Kidney (tissue), 13 donors: ENCODE measurements at regions not wholly inside any gene's neighbourhood (a gene's known extent, or its start where the extent isn't known, plus 50 kb on each side); places are given as distances from the start of the nearest gene placed in this dataset.

ENCODE experiments used
- DNase-seq, 5 donors: peaks; one replicate each; pipeline ENCODE4 v3.0.0-alpha.2; 2013 to 2020
- FAIRE-seq: peaks from 2 replicates; lab custom pipeline; 2012; peaks lifted over from hg19 to GRCh38; lab: Jason Lieb, UNC
- H3K27ac ChIP-seq, 2 donors: one replicate each; pipeline ENCODE4 v1.7.0; 2013; ENCODE audit warnings: low read depth in 2 of 2, low read length in 2 of 2, inconsistent platforms in 1 of 2
- H3K27me3 ChIP-seq: one replicate; pipeline ENCODE4 v1.7.1; 2013; ENCODE audit warnings: low read length, inconsistent platforms; ENCODE audit not compliant: control insufficient read depth, insufficient read depth
- H3K36me3 ChIP-seq, 3 donors: one replicate each; pipeline versions ENCODE4 v1.7.0 to v1.7.1; 2013; ENCODE audit warnings: low read length in 3 of 3, control low read depth in 1 of 3, inconsistent platforms in 1 of 3; ENCODE audit not compliant: insufficient read depth in 3 of 3, control insufficient read depth in 2 of 3
- H3K4me1 ChIP-seq, 3 donors: one replicate each; pipeline versions ENCODE4 v1.7.0 to v1.7.1; 2013; ENCODE audit warnings: low read length in 3 of 3, inconsistent platforms in 1 of 3, low read depth in 1 of 3; ENCODE audit not compliant: control insufficient read depth in 2 of 3, insufficient read depth in 2 of 3
- H3K4me3 ChIP-seq, 3 donors: one replicate each; pipeline versions ENCODE4 v1.7.0 to v1.8.1; 2013; ENCODE audit warnings: low read length in 3 of 3, control low read depth in 1 of 3, inconsistent platforms in 1 of 3
- H3K9ac ChIP-seq, 3 donors: one replicate each; pipeline versions ENCODE4 v1.7.0 to v1.7.1; 2013; ENCODE audit warnings: low read length in 3 of 3, control low read depth in 1 of 3, inconsistent platforms in 1 of 3
- H3K9me3 ChIP-seq, 3 donors: one replicate each; pipeline versions ENCODE4 v1.7.0 to v1.7.1; 2013; ENCODE audit warnings: low read length in 3 of 3, control low read depth in 1 of 3, inconsistent platforms in 1 of 3; ENCODE audit not compliant: control insufficient read depth in 2 of 3, insufficient read depth in 1 of 3
- CTCF ChIP-seq: IDR thresholded peaks from 3 replicates; pipeline ENCODE4 v1.5.1; 2012; ENCODE audit warnings: mild to moderate bottlenecking, moderate library complexity, borderline replicate concordance; ENCODE audit not compliant: insufficient read depth; ENCODE audit errors: extremely low read depth
- intact Hi-C: fragments of 100-400 bp; cut with DNase I; formaldehyde crosslinking; loops from one replicate; pipeline ENCODE4 v1.11.1; 2022
- donor health status: control.
- donor health status: control.
- donor health status: control.
- donor health status: control.
- donor health status: control.
- donor health status: DM: yes; HTN: yes; CAD: no.
- donor health status: Normal renal cell carcinoma (clear cell type).

DNA sequence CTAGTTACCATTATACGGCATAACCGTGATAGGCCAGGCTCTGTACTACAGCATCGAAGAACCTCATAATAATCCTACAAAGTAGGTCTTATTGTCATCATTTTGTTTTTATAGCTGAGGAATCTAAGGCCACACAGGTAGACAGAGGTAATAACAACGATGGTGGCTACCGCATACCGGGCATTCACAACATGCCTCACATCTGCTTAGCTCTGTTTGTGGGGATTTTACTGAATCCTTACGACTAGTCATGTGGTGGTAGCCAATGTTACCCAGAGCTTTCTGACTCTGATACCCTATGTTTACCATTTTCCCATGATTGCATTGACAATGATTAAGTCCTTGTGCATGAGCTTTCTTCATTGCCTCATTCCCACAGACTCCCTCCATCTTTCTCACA is 269.4 kb downstream of the TCF7L2 start:
- DNase-seq, result no peak
- no peak overlapping the region for H3K27ac ChIP-seq
- no peak for TF ChIP-seq CTCF
- FAIRE-seq, result no peak
- no peak overlapping the region for H3K4me3 ChIP-seq
- intact Hi-C loops, result no loop called here
- no peaks in the 10 kb centered on the region for H3K4me1 ChIP-seq
- H3K9ac ChIP-seq, result no peak overlapping the region
- no peaks in the 10 kb centered on the region for H3K27me3 ChIP-seq
- no peaks in the 10 kb centered on the region for H3K9me3 ChIP-seq
- no peaks in the 10 kb centered on the region for H3K36me3 ChIP-seq

DNA sequence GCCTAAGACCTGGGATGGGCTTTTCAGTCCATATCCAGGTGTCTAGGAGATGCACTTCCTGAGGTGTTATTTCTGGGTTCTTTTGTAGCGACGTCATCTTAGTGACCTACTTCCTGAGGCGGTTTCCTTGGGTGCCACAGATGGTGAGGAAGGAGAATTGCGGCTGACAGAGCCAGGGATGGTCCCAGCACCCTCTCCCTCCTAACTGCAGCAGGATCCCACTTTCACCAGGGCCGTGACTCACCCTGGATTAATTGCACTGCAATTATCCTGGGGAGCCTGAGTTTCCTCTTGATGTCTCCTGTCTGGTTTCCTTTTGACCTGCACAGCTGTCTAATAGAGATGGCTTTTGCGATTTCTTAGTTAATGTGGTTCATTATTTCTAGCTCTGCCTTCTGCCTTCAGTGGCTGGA is 271.7 kb downstream of the TCF7L2 start:
- H3K9ac ChIP-seq, result no peak overlapping the region
- peak in 2 of 5 donors; percentile 21 to 39 for DNase-seq
- H3K4me1 ChIP-seq, result no peaks in the 10 kb centered on the region
- FAIRE-seq, result no peak
- no peaks in the 10 kb centered on the region for H3K9me3 ChIP-seq
- no peak overlapping the region for H3K4me3 ChIP-seq
- H3K27me3 ChIP-seq, result no peaks in the 10 kb centered on the region
- TF ChIP-seq CTCF, result no peak
- intact Hi-C loops, result no loop called here
- H3K36me3 ChIP-seq, result no peaks in the 10 kb centered on the region
- H3K27ac ChIP-seq, result no peak overlapping the region

- no peaks in the 10 kb centered on the region for H3K4me1 ChIP-seq
- H3K9me3 ChIP-seq, result no peaks in the 10 kb centered on the region
- H3K27me3 ChIP-seq, result no peaks in the 10 kb centered on the region
- no peak overlapping the region for H3K9ac ChIP-seq
- FAIRE-seq, result no peak
- H3K27ac ChIP-seq, result no peak overlapping the region
- H3K36me3 ChIP-seq, result no peaks in the 10 kb centered on the region
- H3K4me3 ChIP-seq, result no peak overlapping the region
- intact Hi-C loops, result no loop called here
- TF ChIP-seq CTCF, result no peak
- peak in 1 of 5 donors; percentile 10 for DNase-seq
These were observed 272.2 kb downstream of the TCF7L2 start for GRCh38 chr10:113222207-113222606.

DNA sequence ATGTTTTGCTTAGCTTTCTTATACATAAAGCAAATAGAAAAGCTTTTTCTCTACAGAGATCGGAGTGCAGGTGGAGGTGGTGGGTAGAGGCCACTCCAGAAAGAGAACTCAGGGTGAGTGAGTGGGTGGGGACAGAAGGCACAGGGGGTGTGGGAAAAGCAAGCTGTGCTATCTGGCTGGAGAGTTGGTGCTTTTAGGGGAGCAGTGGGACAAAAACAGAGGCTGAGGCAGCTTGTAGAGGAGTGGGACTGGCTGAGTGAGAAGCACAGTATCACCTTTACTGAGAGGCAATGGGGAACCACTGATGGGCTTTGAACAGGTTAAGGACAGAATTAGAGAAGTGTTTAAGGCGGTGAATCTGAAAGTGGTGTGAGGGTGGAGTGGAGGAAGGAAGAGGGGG is 275.3 kb downstream of the TCF7L2 start:
- no peak overlapping the region for H3K9ac ChIP-seq
- H3K4me1 ChIP-seq, result no peaks in the 10 kb centered on the region
- no peaks in the 10 kb centered on the region for H3K9me3 ChIP-seq
- intact Hi-C loops, result no loop called here
- no peaks in the 10 kb centered on the region for H3K27me3 ChIP-seq
- no peak overlapping the region for H3K4me3 ChIP-seq
- FAIRE-seq (no peak), DNase-seq (no peak)
- H3K36me3 ChIP-seq, result no peaks in the 10 kb centered on the region
- no peak overlapping the region for H3K27ac ChIP-seq
- no peak for TF ChIP-seq CTCF
